ENCODE measurements at regions not wholly inside any gene's neighbourhood (a gene's known extent, or its start where the extent isn't known, plus 50 kb on each side); places are given as distances from the start of the nearest gene placed in this dataset.
A peak's percentile ranks its signal among the peaks of the same experiment; 100 is the strongest.

GRCh38 chr1:73901738-73902137 lies 296.2 kb downstream of the LRRIQ3 start:
- DNase-seq (ENCODE audit: insufficient read length, low spot score) (no peak), FAIRE-seq (no peak)
- TF ChIP-seq CTCF (IDR thresholded peaks at IDR 0.05; ENCODE audit: insufficient read depth, missing control alignments), result no peak

GRCh38 chr1:73899311-73899710 lies 298.7 kb downstream of the LRRIQ3 start:
- no peak for FAIRE-seq
- no peak for DNase-seq (ENCODE audit: insufficient read length, low spot score)
- TF ChIP-seq CTCF (IDR thresholded peaks at IDR 0.05; ENCODE audit: insufficient read depth, missing control alignments), result no peak

GRCh38 chr1:73898540-73898939 lies 299.4 kb downstream of the LRRIQ3 start:
- no peak for FAIRE-seq

GRCh38 chr1:73887412-73887811 lies 310.6 kb downstream of the LRRIQ3 start:
- DNase-seq (ENCODE audit: insufficient read length, low spot score), result no peak
- FAIRE-seq, result no peak

More at GRCh38 chr1:73898540-73898939, 299.4 kb downstream of the LRRIQ3 start:
- TF ChIP-seq CTCF (IDR thresholded peaks at IDR 0.05; ENCODE audit: insufficient read depth, missing control alignments), result no peak
- DNase-seq (ENCODE audit: insufficient read length, low spot score), result no peak

GRCh38 chr1:73886716-73887115 lies 311.3 kb downstream of the LRRIQ3 start:
- FAIRE-seq, result no peak
- no peak for DNase-seq (ENCODE audit: insufficient read length, low spot score)

More at GRCh38 chr1:73887412-73887811, 310.6 kb downstream of the LRRIQ3 start:
- no peak for TF ChIP-seq CTCF (IDR thresholded peaks at IDR 0.05; ENCODE audit: insufficient read depth, missing control alignments)

GRCh38 chr1:73874806-73875205 lies 323.2 kb downstream of the LRRIQ3 start:
- TF ChIP-seq CTCF (IDR thresholded peaks at IDR 0.05; ENCODE audit: insufficient read depth, missing control alignments), result no peak
- DNase-seq (ENCODE audit: insufficient read length, low spot score) (no peak), FAIRE-seq (no peak)

More at GRCh38 chr1:73886716-73887115, 311.3 kb downstream of the LRRIQ3 start:
- TF ChIP-seq CTCF (IDR thresholded peaks at IDR 0.05; ENCODE audit: insufficient read depth, missing control alignments), result no peak

GRCh38 chr1:73868810-73869336 lies 329.1 kb downstream of the LRRIQ3 start:
- no peak for TF ChIP-seq CTCF (IDR thresholded peaks at IDR 0.05; ENCODE audit: insufficient read depth, missing control alignments)
- FAIRE-seq, result peak; percentile 11
- DNase-seq (ENCODE audit: insufficient read length, low spot score), result no peak
